ENCODE measurements at regions not wholly inside any gene's neighbourhood (a gene's known extent, or its start where the extent isn't known, plus 50 kb on each side); places are given as distances from the start of the nearest gene placed in this dataset.
"Not testable (repeated sequence)": the region's sequence is repeated elsewhere in the genome, so short reads cannot be mapped to it uniquely, and the experiment has no call there.

GRCh38 chr10:6926971-6927370, 346.9 kb upstream of the PRKCQ start:
- 23 to 52% (median 40%) methylated on average over 2 of the region's 2 CpGs for WGBS, 5 donors
- Histone ChIP-seq H3K27ac (peak overlapping the region in 6 of 8 donors; percentile 11 to 91 (median 76)), H3K36me3 (no peaks in the 10 kb centered on the region), H3K9me3 (no peaks in the 10 kb centered on the region), H3K4me1 (peaks cover 17 to 55% (median 35%) of the 10 kb centered on the region in 6 donors), H3K27me3 (replicated peaks in 1 of 7) (no peaks in the 10 kb centered on the region), H3K4me3 (peak overlapping the region in 1 of 8 donors; percentile 61)
- intact Hi-C loops (cut with DNase I; ENCODE audit: low total_unique reads): no loop called here
- TF ChIP-seq POLR2AphosphoS5 (IDR thresholded peaks at IDR 0.05) (no peak), CTCF (IDR thresholded peaks at IDR 0.05 in 8 of 11, conservative IDR thresholded peaks at IDR 0.05 in 3 of 11) (no peak), POLR2A (IDR thresholded peaks at IDR 0.05) (no peak)
- DNase-seq: no peak

- peaks cover 20 to 64% (median 41%) of the 10 kb centered on the region in 6 donors for H3K4me1 ChIP-seq
- intact Hi-C loops (cut with DNase I; ENCODE audit: low total_unique reads): no loop called here
- H3K4me3 ChIP-seq: no peak overlapping the region
- no peaks in the 10 kb centered on the region for H3K9me3 ChIP-seq
- TF ChIP-seq CTCF (IDR thresholded peaks at IDR 0.05 in 8 of 11, conservative IDR thresholded peaks at IDR 0.05 in 3 of 11): no peak
- TF ChIP-seq POLR2A (IDR thresholded peaks at IDR 0.05): no peak
- TF ChIP-seq POLR2AphosphoS5 (IDR thresholded peaks at IDR 0.05): no peak
- peak overlapping the region in 4 of 8 donors; percentile 72 to 91 (median 82) for H3K27ac ChIP-seq
- 91 to 95% (median 91%) methylated on average over 2 of the region's 2 CpGs for WGBS, 5 donors
- no peaks in the 10 kb centered on the region for H3K27me3 ChIP-seq (replicated peaks in 1 of 7)
- no peaks in the 10 kb centered on the region for H3K36me3 ChIP-seq
- DNase-seq: no peak
Measured at GRCh38 chr10:6925146-6925545, 345.1 kb upstream of the PRKCQ start.

- peak overlapping the region in 1 of 8 donors; percentile 91 for H3K27ac ChIP-seq
- WGBS, 5 donors: 63 to 81% (median 76%) methylated on average over 4 of the region's 4 CpGs
- H3K27me3 ChIP-seq (replicated peaks in 1 of 7): no peaks in the 10 kb centered on the region
- intact Hi-C loops (cut with DNase I; ENCODE audit: low total_unique reads): no loop called here
- H3K9me3 ChIP-seq: no peaks in the 10 kb centered on the region
- peaks cover 22 to 64% (median 43%) of the 10 kb centered on the region in 6 donors for H3K4me1 ChIP-seq
- H3K36me3 ChIP-seq: no peaks in the 10 kb centered on the region
- TF ChIP-seq POLR2A (IDR thresholded peaks at IDR 0.05): no peak
- no peak for TF ChIP-seq CTCF (IDR thresholded peaks at IDR 0.05 in 8 of 11, conservative IDR thresholded peaks at IDR 0.05 in 3 of 11)
- no peak for TF ChIP-seq POLR2AphosphoS5 (IDR thresholded peaks at IDR 0.05)
- DNase-seq: no peak
- no peak overlapping the region for H3K4me3 ChIP-seq
Measured at GRCh38 chr10:6924166-6924565, 344.1 kb upstream of the PRKCQ start.

GRCh38 chr10:6921026-6921425, 340.9 kb upstream of the PRKCQ start:
- H3K27me3 ChIP-seq (replicated peaks in 1 of 7); H3K27ac ChIP-seq; DNase-seq; H3K36me3 ChIP-seq; intact Hi-C loops (cut with DNase I; ENCODE audit: low total_unique reads); H3K9me3 ChIP-seq; H3K4me3 ChIP-seq: not testable (repeated sequence)
- 86 to 96% (median 88%) methylated on average over 15 to 16 of the region's 16 CpGs for WGBS, 5 donors
- peaks cover under 1 to 58% (median 22%) of the 10 kb centered on the region in 6 donors for H3K4me1 ChIP-seq
